ENCODE measurements at regions not wholly inside any gene's neighbourhood (a gene's known extent, or its start where the extent isn't known, plus 50 kb on each side); places are given as distances from the start of the nearest gene placed in this dataset.
A peak's percentile ranks its signal among the peaks of the same experiment; 100 is the strongest.

GRCh38 chr2:43126817-43127207 lies 99.6 kb downstream of the ZFP36L2 start:
- CTCF ChIA-PET: interaction anchor here (0.6 to 1.3 kb wide), 9 partner anchors 25 to 454 kb away, joined by 3 to 11 read pairs (median 4); no protein-coding TSS in a partner anchor
- no TSS peak for BruUV-seq (replicated peaks)
- H3K4me3 ChIP-seq (ENCODE audit: low read depth in 2 of 2, low read length in 2 of 2): no peak overlapping the region
- no peaks in the 10 kb centered on the region for H3K36me3 ChIP-seq (ENCODE audit: control insufficient read depth, insufficient read depth, low read length)
- intact Hi-C loops (cut with micrococcal nuclease; ENCODE audit: unreplicated experiment): no loop called here
- ATAC-seq (0 out of 2 replicates have a peak, but pooled peaks have one; percentile 8), DNase-seq (ENCODE audit: low read depth, low spot score) (no peak)
- H3K27ac ChIP-seq (ENCODE audit: low read length): no peak overlapping the region; the same call in 1 of the 2 replicates
- H3K27me3 ChIP-seq (ENCODE audit: control insufficient read depth, insufficient read depth, low read length): no peaks in the 10 kb centered on the region
- TF ChIP-seq TCF7L2 (IDR thresholded peaks at IDR 0.05; ENCODE audit: low read depth, low read length): no peak
- no peak for TF ChIP-seq SIN3A (IDR thresholded peaks at IDR 0.05; ENCODE audit: borderline replicate concordance, insufficient read depth, low read depth, low read length)
- TF ChIP-seq REST (IDR thresholded peaks at IDR 0.05; ENCODE audit: insufficient read depth in 1 of 2, low read depth in 2 of 2, low read length in 1 of 2): no peak
- no peak for TF ChIP-seq CTCF (IDR thresholded peaks at IDR 0.05)
- TF ChIP-seq POLR2AphosphoS5 (IDR thresholded peaks at IDR 0.05; ENCODE audit: low read depth, low read length): no peak
- H3K9me3 ChIP-seq (ENCODE audit: control insufficient read depth, insufficient read depth, low read depth, low read length): no peaks in the 10 kb centered on the region
- H3K4me1 ChIP-seq (ENCODE audit: control insufficient read depth, insufficient read depth, low read length): peaks cover 14% of the 10 kb centered on the region
- in situ Hi-C loops (cut with HindIII; ENCODE audit: low pct_unique_long_range_greater_than_20kb, low sequenced_read_pairs): no loop called here
- POLR2A ChIA-PET: no interaction called here

GRCh38 chr2:43125090-43125998 lies 101.1 kb downstream of the ZFP36L2 start:
- H3K4me3 ChIP-seq (ENCODE audit: low read depth in 2 of 2, low read length in 2 of 2): no peak overlapping the region
- H3K27ac ChIP-seq (ENCODE audit: low read length): no peak overlapping the region
- BruUV-seq (replicated peaks): no TSS peak
- in situ Hi-C loops (cut with HindIII; ENCODE audit: low pct_unique_long_range_greater_than_20kb, low sequenced_read_pairs) (no loop called here), intact Hi-C loops (cut with micrococcal nuclease; ENCODE audit: unreplicated experiment) (no loop called here)
- no peaks in the 10 kb centered on the region; the same call in 1 of the 2 replicates for H3K4me1 ChIP-seq (ENCODE audit: control insufficient read depth, insufficient read depth, low read length)
- TF ChIP-seq TCF7L2 (IDR thresholded peaks at IDR 0.05; ENCODE audit: low read depth, low read length) (no peak), REST (IDR thresholded peaks at IDR 0.05; ENCODE audit: insufficient read depth in 1 of 2, low read depth in 2 of 2, low read length in 1 of 2) (no peak), POLR2AphosphoS5 (IDR thresholded peaks at IDR 0.05; ENCODE audit: low read depth, low read length) (no peak), CTCF (IDR thresholded peaks at IDR 0.05) (no peak), SIN3A (IDR thresholded peaks at IDR 0.05; ENCODE audit: borderline replicate concordance, insufficient read depth, low read depth, low read length) (no peak)
- ChIA-PET CTCF (interaction anchor here (0.5 kb wide), 1 partner anchor 122 kb away, joined by 4 read pairs; no protein-coding TSS in a partner anchor), POLR2A (no interaction called here)
- H3K9me3 ChIP-seq (ENCODE audit: control insufficient read depth, insufficient read depth, low read depth, low read length): no peaks in the 10 kb centered on the region
- H3K36me3 ChIP-seq (ENCODE audit: control insufficient read depth, insufficient read depth, low read length): no peaks in the 10 kb centered on the region
- DNase-seq (ENCODE audit: low read depth, low spot score) (no peak), ATAC-seq (no peak)
- H3K27me3 ChIP-seq (ENCODE audit: control insufficient read depth, insufficient read depth, low read length): no peaks in the 10 kb centered on the region

All from Panc1 (cell line).